Keratinocyte (primary cell): ENCODE measurements at regions not wholly inside any gene's neighbourhood (a gene's known extent, or its start where the extent isn't known, plus 50 kb on each side); places are given as distances from the start of the nearest gene placed in this dataset.

Experiments used
- DNase-seq: peaks from one replicate; pipeline ENCODE4 v3.0.0-alpha.2; 2011; ENCODE audit warnings: low read depth, missing footprints, low spot score
- FAIRE-seq: peaks from 2 replicates; lab custom pipeline; 2011; peaks lifted over from hg19 to GRCh38; lab: Jason Lieb, UNC
- H2AFZ ChIP-seq: 2 replicates; pipeline ENCODE4 v1.6.0; 2012; ENCODE audit warnings: low read length, control low read depth, inconsistent platforms; ENCODE audit not compliant: control insufficient read depth
- H3K27ac ChIP-seq: 2 replicates; pipeline ENCODE4 v1.5.1; 2011; ENCODE audit warnings: low read length; ENCODE audit not compliant: control insufficient read depth, insufficient read depth
- H3K27me3 ChIP-seq: 3 replicates; pipeline ENCODE4 v1.6.0; 2011; ENCODE audit warnings: low read length; ENCODE audit not compliant: control insufficient read depth, insufficient read depth; ENCODE audit errors: extremely low read depth
- H3K36me3 ChIP-seq, 2 experiments: 2 replicates in 1 of 2; 3 replicates in 1 of 2; pipeline ENCODE4 v1.5.1; 2011; ENCODE audit warnings: low read length in 2 of 2, mild to moderate bottlenecking in 1 of 2; ENCODE audit not compliant: control insufficient read depth in 2 of 2, insufficient read depth in 2 of 2; ENCODE audit errors: extremely low read depth in 1 of 2
- H3K4me1 ChIP-seq: 3 replicates; pipeline ENCODE4 v1.5.1; 2011; ENCODE audit warnings: low read length; ENCODE audit not compliant: control insufficient read depth, insufficient read depth; ENCODE audit errors: extremely low read depth
- H3K4me2 ChIP-seq: 3 replicates; pipeline ENCODE4 v1.6.0; 2011; ENCODE audit warnings: low read depth, low read length; ENCODE audit not compliant: control insufficient read depth, insufficient read depth; ENCODE audit errors: extremely low read depth
- H3K4me3 ChIP-seq, 3 experiments: fragments of 200-600 bp in 1 of 3; sonication (generic) in 1 of 3; 2 replicates in 2 of 3; 3 replicates in 1 of 3; pipeline ENCODE4 v1.5.1; 2011 to 2016; ENCODE audit warnings: low read length in 3 of 3, mild to moderate bottlenecking in 3 of 3, control low read depth in 2 of 3, inconsistent platforms in 1 of 3, low read depth in 1 of 3, mixed read lengths in 1 of 3, mixed run types in 1 of 3, moderate library complexity in 1 of 3; ENCODE audit not compliant: control insufficient read depth in 2 of 3, insufficient read depth in 2 of 3; ENCODE audit errors: extremely low read depth in 1 of 3
- H3K79me2 ChIP-seq: 2 replicates; pipeline ENCODE4 v1.6.0; 2012; ENCODE audit warnings: low read length; ENCODE audit not compliant: control insufficient read depth, insufficient read depth
- H3K9ac ChIP-seq: 3 replicates; pipeline ENCODE4 v1.6.0; 2011; ENCODE audit warnings: low read length; ENCODE audit not compliant: control insufficient read depth, insufficient read depth; ENCODE audit errors: extremely low read depth
- H3K9me1 ChIP-seq: 3 replicates; pipeline ENCODE4 v1.6.0; 2011; ENCODE audit warnings: low read length; ENCODE audit not compliant: control insufficient read depth, insufficient read depth; ENCODE audit errors: extremely low read depth
- H3K9me3 ChIP-seq: 2 replicates; pipeline ENCODE4 v1.5.1; 2012; ENCODE audit warnings: low read depth, low read length; ENCODE audit not compliant: control insufficient read depth
- H4K20me1 ChIP-seq: 3 replicates; pipeline ENCODE4 v1.6.0; 2011; ENCODE audit warnings: low read length; ENCODE audit not compliant: control insufficient read depth, insufficient read depth; ENCODE audit errors: extremely low read depth
- EZH2 ChIP-seq: IDR thresholded peaks from one replicate; pipeline ENCODE4 v1.6.1; 2012; ENCODE audit warnings: inconsistent platforms, mild to moderate bottlenecking, low read length, moderate library complexity
- dilution Hi-C: fragments of 300-500 bp; cut with MboI; formaldehyde crosslinking; loops from one replicate; pipeline ENCODE4 v1.7.0; 2020; ENCODE audit warnings: low sequenced_read_pairs; ENCODE audit not compliant: extremely low pct_ligation_motif_present
- TF ChIP-seq, protein P1 (sequence below), 3 experiments: IDR thresholded peaks in 1 of 3; conservative IDR thresholded peaks in 1 of 3; optimal IDR thresholded peaks in 1 of 3; 2 replicates in 2 of 3; 3 replicates in 1 of 3; pipeline versions ENCODE3 to v1.5.1; 2011; ENCODE audit warnings: low read length in 3 of 3, mild to moderate bottlenecking in 3 of 3, moderate library complexity in 2 of 3, control low read depth in 1 of 3, inconsistent platforms in 1 of 3; ENCODE audit not compliant: insufficient read depth in 2 of 3; ENCODE audit errors: extremely low read depth in 1 of 3

DNA sequence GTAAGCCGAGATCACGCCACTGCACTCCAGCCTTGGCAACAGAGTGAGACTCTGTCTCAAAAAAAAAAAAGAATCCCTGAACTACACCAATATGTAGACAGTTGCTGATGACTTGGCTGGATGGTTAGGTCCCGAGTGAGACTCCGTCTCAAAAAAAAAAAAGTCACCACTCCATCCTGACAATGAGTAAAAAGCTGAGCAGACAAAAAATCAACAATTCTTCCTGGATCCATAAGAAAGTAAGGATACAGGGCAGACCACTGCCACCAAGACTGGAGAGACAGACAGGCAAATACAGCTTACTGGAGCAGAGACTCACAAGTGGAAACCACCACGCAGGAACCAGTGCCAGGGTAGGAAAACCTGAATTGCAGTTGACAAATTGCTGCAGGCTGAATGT lies 67.1 kb upstream of the ERCC4 start:
- FAIRE-seq (no peak), DNase-seq (no peak)
- H2AFZ ChIP-seq = no peak overlapping the region
- no peak overlapping the region for H3K27ac ChIP-seq
- no peaks in the 10 kb centered on the region for H4K20me1 ChIP-seq
- no peak overlapping the region for H3K4me3 ChIP-seq
- no peaks in the 10 kb centered on the region for H3K36me3 ChIP-seq
- no peaks in the 10 kb centered on the region for H3K9me3 ChIP-seq
- no peak overlapping the region for H3K9ac ChIP-seq
- H3K9me1 ChIP-seq = no peaks in the 10 kb centered on the region
- H3K79me2 ChIP-seq = no peaks in the 10 kb centered on the region
- dilution Hi-C loops = no loop called here
- no peak for TF ChIP-seq EZH2
- TF ChIP-seq, protein P1, sequence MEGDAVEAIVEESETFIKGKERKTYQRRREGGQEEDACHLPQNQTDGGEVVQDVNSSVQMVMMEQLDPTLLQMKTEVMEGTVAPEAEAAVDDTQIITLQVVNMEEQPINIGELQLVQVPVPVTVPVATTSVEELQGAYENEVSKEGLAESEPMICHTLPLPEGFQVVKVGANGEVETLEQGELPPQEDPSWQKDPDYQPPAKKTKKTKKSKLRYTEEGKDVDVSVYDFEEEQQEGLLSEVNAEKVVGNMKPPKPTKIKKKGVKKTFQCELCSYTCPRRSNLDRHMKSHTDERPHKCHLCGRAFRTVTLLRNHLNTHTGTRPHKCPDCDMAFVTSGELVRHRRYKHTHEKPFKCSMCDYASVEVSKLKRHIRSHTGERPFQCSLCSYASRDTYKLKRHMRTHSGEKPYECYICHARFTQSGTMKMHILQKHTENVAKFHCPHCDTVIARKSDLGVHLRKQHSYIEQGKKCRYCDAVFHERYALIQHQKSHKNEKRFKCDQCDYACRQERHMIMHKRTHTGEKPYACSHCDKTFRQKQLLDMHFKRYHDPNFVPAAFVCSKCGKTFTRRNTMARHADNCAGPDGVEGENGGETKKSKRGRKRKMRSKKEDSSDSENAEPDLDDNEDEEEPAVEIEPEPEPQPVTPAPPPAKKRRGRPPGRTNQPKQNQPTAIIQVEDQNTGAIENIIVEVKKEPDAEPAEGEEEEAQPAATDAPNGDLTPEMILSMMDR (optimal IDR thresholded peaks at IDR 0.05 in 1 of 3, IDR thresholded peaks at IDR 0.05 in 1 of 3, conservative IDR thresholded peaks at IDR 0.05 in 1 of 3; ENCODE audit: extremely low read depth in 1 of 3, insufficient read depth in 2 of 3, low read length in 3 of 3) = no peak
- no peaks in the 10 kb centered on the region for H3K4me1 ChIP-seq
- H3K4me2 ChIP-seq = no peak overlapping the region
- H3K27me3 ChIP-seq = no peaks in the 10 kb centered on the region

DNA sequence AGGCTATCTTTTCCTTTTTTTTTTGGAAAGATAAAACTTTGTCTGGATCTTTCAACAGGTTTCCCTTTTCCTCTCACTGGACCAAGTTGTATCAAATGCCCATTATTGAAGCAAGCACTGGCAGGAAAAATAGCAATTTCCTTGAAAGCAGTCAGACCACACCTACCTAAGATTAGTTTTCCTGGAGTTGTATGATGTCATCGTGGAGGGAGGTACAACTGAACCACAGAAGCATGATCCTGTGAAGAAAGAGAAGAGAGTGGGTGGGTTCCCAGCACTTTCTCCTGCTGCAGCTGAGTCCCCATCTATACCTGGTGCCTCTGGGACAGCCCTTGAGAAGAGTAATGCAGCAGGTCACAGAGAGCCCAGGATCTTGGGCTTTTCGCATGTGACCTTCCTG lies 63.6 kb upstream of the ERCC4 start:
- H3K9ac ChIP-seq = no peak overlapping the region
- H3K27ac ChIP-seq = no peak overlapping the region
- no peaks in the 10 kb centered on the region for H3K79me2 ChIP-seq
- no peaks in the 10 kb centered on the region for H3K9me3 ChIP-seq
- TF ChIP-seq, protein P1 (optimal IDR thresholded peaks at IDR 0.05 in 1 of 3, IDR thresholded peaks at IDR 0.05 in 1 of 3, conservative IDR thresholded peaks at IDR 0.05 in 1 of 3; ENCODE audit: extremely low read depth in 1 of 3, insufficient read depth in 2 of 3, low read length in 3 of 3) = no peak
- no peak for FAIRE-seq
- H3K27me3 ChIP-seq = no peaks in the 10 kb centered on the region
- H3K4me3 ChIP-seq = no peak overlapping the region
- no peaks in the 10 kb centered on the region for H4K20me1 ChIP-seq
- no peaks in the 10 kb centered on the region for H3K9me1 ChIP-seq
- H3K36me3 ChIP-seq = no peaks in the 10 kb centered on the region
- H2AFZ ChIP-seq = no peak overlapping the region
- no peak for DNase-seq
- H3K4me1 ChIP-seq = no peaks in the 10 kb centered on the region
- dilution Hi-C loops = no loop called here
- H3K4me2 ChIP-seq = no peak overlapping the region
